HCEC 1CT (cell line): ENCODE measurements at regions not wholly inside any gene's neighbourhood (a gene's known extent, or its start where the extent isn't known, plus 50 kb on each side); places are given as distances from the start of the nearest gene placed in this dataset.

Experiments
- DNase-seq: peaks from one replicate; pipeline ENCODE4 v3.0.0-alpha.2; 2017

- no peak for DNase-seq
Measured at GRCh38 chr6:138011413-138011812, 95.8 kb downstream of the PERP start.

- DNase-seq, result no peak
Measured at GRCh38 chr6:138012682-138013081, 94.5 kb downstream of the PERP start.

GRCh38 chr6:138013959-138014358, 93.3 kb downstream of the PERP start:
- no peak for DNase-seq

DNA sequence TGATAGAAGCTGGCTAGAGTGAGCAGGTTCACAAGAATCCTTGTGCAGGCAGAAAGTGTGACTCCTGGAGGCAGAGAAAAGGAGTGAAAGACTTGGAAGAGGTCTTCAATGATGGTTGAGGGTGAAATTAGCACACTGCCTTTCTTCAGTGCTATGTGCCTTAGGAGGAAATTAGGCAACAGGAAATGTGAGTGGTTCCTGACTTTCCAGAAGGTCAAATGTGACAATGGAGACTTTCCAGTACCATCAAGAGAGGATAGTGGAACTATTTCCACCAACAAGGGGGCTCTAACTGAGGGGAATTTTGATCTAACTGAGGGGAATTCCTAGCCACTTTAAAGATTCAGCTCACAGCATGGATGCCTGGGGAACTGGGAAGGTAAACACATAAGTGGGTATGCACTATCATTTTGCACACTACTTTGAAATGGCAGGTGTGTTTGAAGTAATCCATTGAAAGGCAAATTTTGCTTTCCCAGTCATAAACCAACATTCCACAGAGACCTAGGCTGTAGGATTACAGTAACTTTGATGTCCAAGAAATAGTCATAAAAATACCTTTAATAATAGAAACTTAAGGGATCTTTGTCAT, 90.0 kb downstream of the PERP start:
- DNase-seq, result no peak

- DNase-seq, result no peak
Measured at GRCh38 chr6:138018297-138018696, 88.9 kb downstream of the PERP start.

DNA sequence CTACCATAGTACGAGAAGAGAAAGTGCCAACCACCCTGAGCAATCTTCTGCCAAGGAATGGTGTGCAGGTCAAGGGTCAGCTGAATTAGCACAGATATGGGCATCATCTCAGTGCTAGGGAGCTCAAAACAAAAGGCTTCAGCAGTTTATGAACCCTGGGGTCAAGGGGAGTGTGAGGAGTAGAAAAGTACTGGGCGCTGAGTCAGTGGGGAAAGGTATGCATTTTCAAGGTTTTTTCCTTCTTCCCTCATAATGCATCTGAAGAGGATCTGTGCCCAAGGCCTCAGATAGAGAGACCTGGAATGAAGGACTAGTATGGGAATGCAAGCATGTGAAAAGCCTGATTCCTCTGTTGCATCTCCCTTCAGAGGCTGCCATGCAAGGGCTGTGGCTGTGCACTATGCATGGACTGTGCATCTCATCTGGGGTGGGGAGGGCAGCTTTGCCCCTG, 81.7 kb downstream of the PERP start:
- no peak for DNase-seq

- no peak for DNase-seq
Measured at GRCh38 chr6:138026342-138026741, 80.9 kb downstream of the PERP start.

DNA sequence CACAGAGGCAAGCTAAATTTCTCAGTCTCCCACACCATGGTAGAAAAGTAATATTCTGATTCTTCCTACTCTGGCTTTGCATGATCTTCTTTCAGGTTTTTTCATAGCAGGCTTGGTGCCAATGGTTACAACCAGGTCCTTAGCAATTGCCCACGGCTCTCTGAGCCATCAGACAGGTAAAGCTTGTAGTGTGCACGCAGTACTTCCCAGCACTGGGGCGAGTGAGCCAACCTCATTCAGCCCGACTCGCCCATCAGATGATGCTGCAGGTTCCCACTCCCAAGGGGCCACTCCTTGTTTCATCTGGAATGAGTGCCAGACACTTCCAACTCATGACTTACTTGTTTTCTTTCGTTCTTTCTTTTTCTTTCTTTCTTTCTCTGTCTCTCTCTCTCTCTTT, 78.3 kb downstream of the PERP start:
- no peak for DNase-seq

DNA sequence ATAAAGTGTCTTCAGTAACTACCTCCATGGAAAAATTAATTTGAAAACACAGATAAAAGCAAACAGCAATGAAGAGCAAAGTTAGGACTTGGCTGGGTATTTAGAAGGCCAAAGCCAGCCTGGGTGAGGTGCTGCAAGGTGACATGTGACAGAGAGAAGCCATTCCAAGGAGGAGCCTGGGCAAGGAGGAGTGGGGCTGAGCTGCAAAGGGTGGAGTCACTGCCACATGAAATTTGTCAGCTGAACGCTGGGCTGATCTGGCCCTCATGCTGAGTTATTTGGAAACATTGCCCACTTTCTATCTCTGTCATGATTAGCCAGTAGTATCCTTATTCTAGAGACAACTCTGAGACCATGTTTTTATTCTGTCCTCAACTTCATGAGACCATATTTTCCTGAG, 76.3 kb downstream of the PERP start:
- DNase-seq, result no peak

DNA sequence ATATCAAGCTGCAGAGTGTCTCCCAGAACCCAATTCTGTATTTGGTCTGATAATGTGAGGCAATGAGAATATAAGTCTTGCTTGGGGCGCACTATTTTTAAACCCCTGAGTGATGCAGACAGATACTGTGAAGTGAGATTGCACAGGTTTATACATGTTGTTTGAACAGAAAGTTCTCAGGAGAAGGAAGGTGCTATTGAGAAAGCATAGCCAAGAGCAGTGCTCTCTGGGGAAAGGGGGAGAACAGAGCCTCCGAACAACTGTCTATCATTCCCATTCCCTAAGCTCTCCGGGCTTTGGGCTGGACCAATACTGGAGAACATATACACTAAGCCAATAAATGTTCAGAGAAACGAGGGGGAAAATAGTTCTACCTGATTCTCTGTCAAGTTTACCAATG, 75.8 kb downstream of the PERP start:
- DNase-seq, result no peak

- DNase-seq, result no peak
Measured at GRCh38 chr6:138031850-138032249, 75.4 kb downstream of the PERP start.

DNA sequence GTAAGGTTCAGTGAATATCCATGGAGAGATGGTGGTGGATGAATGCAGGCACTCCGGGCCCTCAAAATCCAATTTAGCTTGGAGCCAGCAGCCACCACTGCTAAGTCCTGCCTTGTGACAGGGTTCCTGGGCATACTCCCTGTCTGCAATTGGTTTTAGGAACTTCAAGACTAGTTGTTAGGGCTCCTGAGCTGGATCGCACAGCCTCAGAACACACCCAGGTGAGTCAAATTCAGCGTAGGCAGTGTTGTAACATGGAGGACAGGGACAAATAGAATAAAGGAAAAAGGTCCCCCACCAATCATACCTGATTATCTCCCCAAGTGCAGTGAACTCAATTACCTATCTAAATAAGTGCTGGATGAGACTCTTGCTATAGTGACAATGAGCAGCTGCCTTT, 74.6 kb downstream of the PERP start:
- no peak for DNase-seq

- no peak for DNase-seq
Measured at GRCh38 chr6:138034229-138034628, 73.0 kb downstream of the PERP start.

GRCh38 chr6:138035070-138035469, 72.1 kb downstream of the PERP start:
- DNase-seq, result no peak

GRCh38 chr6:138036111-138036510, 71.1 kb downstream of the PERP start:
- DNase-seq, result no peak

DNA sequence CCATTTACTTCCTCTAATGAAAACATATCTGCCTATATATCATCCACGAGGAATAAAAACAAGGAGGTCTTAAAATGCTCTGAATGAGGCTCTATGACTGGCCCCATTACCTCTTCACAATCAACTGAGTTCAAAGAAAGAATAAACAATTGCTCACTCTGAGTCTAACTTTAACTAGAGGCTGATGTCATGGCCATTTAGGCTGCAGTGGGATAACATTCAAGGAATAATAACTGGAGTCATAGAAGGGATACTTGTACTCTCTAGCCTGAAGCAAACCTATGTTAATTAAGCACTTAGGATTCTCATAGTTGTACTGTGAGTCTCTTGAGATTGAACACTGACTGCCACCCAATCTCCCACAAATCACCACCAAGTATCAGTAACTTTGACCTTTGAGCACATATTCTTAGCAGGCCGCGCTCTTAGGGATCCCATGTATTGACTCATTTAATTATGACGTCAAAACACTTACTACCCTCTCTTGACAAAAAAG, 70.2 kb downstream of the PERP start:
- no peak for DNase-seq

DNA sequence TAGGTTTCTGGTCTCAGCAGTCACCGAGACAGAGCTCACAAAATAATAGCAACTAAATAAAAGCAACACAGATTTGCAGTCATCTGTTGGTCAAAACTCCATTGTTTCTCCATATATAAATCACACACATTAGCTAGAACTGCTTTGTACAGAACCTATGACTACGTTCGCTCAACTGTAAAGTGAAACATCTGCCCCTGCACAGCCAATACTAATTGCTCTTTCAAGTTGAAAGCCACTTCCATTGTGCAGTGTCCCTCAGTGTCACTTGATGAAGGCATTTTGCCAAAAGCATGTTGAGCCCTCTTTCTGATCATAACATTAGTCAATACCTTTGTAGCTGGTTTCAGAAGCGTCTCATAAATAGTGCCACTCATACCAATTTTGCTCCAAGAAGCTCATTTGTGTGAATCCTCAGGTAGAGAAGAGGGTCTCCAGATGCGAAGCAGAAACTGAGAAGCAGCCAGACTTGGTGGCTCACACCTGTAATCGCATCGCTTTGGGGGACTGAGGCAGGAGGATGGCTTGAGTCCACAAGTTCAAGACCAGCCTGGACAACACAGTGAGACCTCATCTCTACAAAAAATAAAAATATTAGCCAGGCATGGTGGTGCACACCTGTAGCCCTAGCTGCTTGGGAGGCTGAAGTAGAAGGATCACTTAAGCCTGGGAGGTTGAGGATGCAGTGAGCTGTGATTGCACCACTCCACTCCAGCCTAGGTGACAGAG, 68.9 kb downstream of the PERP start:
- no peak for DNase-seq
